ENCODE measurements at regions not wholly inside any gene's neighbourhood (a gene's known extent, or its start where the extent isn't known, plus 50 kb on each side); places are given as distances from the start of the nearest gene placed in this dataset.

DNA sequence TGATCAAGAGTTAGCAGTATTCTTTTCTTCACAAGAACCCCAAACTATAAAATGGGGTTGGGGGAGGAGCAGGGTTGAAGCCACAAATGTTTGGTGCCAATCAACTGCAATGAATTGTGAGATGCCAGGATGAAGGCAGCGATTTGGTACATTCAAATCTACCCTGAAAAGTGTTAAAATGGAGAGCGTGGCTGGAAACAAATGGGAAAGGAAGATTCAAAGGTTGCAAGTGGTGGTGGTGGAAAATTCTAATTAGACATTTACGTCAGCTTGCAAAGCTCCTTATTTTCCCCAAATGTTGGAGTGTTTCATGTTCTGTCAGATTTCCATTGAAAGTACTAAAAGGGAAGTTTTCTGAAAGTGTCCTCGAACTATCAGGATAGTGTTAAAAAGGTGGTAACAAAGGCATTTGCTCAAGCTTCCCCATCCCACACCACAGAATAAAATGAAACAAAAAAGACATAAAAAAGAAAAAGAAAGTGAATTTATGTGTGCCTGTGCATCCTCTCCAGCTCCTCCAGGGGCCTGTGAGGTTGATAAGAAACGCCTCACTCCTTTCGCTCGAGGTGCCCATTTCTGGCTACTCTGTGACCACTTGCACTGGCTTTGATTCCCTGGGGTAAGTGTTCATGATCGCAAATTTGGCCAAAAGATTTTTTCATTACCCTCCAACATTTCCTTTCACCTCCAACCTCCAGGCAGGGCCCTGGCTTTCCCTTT is 424.1 kb upstream of the POU3F3 start:
- TF ChIP-seq, protein P1, sequence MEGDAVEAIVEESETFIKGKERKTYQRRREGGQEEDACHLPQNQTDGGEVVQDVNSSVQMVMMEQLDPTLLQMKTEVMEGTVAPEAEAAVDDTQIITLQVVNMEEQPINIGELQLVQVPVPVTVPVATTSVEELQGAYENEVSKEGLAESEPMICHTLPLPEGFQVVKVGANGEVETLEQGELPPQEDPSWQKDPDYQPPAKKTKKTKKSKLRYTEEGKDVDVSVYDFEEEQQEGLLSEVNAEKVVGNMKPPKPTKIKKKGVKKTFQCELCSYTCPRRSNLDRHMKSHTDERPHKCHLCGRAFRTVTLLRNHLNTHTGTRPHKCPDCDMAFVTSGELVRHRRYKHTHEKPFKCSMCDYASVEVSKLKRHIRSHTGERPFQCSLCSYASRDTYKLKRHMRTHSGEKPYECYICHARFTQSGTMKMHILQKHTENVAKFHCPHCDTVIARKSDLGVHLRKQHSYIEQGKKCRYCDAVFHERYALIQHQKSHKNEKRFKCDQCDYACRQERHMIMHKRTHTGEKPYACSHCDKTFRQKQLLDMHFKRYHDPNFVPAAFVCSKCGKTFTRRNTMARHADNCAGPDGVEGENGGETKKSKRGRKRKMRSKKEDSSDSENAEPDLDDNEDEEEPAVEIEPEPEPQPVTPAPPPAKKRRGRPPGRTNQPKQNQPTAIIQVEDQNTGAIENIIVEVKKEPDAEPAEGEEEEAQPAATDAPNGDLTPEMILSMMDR (IDR thresholded peaks at IDR 0.05; ENCODE audit: low read depth, low read length, missing control alignments), result no peak
- no peak for DNase-seq
- Histone ChIP-seq H3K27ac (no peak overlapping the region), H3K36me3 (replicated peaks) (no peaks in the 10 kb centered on the region), H3K4me3 (ENCODE audit: low read depth, low read length) (no peak overlapping the region), H3K27me3 (replicated peaks) (no peaks in the 10 kb centered on the region)
- in situ Hi-C loops (cut with HindIII; ENCODE audit: low pct_ligation_motif_present, low sequenced_read_pairs), result no loop called here

DNA sequence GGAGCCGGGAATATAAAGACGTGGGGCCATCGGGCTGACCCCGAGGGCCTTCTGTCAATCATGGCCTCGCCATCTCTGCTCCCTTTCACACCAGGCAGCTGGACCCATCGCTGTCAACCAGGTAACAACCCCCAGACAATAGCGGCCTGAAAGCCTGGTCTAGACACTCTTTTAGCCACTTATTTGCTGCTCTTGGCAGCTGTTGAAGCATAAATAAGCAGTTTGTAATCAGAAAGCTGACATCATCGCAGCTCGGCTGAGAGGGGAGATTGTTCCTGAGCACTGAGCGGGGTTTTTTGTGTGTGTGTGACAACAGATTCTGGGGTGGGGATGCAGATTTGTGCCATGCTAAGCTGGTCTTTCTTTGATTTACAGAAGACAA is 423.6 kb upstream of the POU3F3 start:
- TF ChIP-seq, protein P1 (IDR thresholded peaks at IDR 0.05; ENCODE audit: low read depth, low read length, missing control alignments), result no peak
- no peak for DNase-seq
- no peaks in the 10 kb centered on the region for H3K27me3 ChIP-seq (replicated peaks)
- no peaks in the 10 kb centered on the region for H3K36me3 ChIP-seq (replicated peaks)
- in situ Hi-C loops (cut with HindIII; ENCODE audit: low pct_ligation_motif_present, low sequenced_read_pairs), result no loop called here
- no peak overlapping the region for H3K4me3 ChIP-seq (ENCODE audit: low read depth, low read length)
- H3K27ac ChIP-seq, result no peak overlapping the region

DNA sequence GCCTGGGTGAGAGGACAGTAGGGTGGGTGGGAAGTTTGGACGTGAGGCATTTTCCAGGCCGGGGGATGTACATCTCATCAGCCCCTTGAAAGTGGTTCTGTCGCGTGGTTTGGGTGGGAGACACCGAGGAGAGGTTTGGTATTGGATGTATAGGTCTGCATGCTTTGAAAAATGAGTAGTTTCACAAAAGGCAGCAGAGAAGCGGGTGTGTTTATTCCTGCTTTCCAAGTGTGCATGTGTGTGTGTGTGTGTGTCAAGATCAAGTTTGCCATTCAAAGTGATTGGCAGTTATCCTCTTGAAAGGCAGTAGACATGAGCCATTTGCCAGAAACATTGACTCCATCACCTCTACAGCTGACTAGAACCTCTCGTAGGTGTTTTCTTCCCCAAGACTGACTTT is 423.1 kb upstream of the POU3F3 start:
- TF ChIP-seq, protein P1 (IDR thresholded peaks at IDR 0.05; ENCODE audit: low read depth, low read length, missing control alignments), result no peak
- Histone ChIP-seq H3K36me3 (replicated peaks) (no peaks in the 10 kb centered on the region), H3K27me3 (replicated peaks) (no peaks in the 10 kb centered on the region), H3K27ac (no peak overlapping the region), H3K4me3 (ENCODE audit: low read depth, low read length) (no peak overlapping the region)
- DNase-seq, result no peak
- in situ Hi-C loops (cut with HindIII; ENCODE audit: low pct_ligation_motif_present, low sequenced_read_pairs), result no loop called here

DNA sequence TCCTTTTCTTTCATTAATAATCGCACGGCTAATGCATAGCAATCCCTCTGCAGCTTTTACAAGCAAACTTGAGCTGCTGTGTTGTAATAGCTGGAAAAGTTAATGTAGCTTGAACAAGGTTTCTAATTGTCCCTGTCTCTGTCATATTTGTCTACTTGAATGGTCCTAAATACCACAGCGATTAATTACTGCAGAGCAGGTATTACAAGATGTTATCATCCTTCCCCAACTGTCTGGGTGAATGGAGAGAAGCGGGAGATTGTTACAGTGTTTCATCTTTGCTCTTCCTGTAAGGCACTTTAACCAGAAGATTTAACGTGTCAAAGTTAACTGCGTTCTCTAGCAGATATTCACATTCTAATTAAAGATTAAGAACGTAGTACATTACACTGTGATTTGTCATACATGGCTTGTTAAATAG is 422.2 kb upstream of the POU3F3 start:
- in situ Hi-C loops (cut with HindIII; ENCODE audit: low pct_ligation_motif_present, low sequenced_read_pairs), result no loop called here
- no peaks in the 10 kb centered on the region for H3K36me3 ChIP-seq (replicated peaks)
- no peak overlapping the region for H3K27ac ChIP-seq
- H3K27me3 ChIP-seq (replicated peaks), result no peaks in the 10 kb centered on the region
- DNase-seq, result no peak
- TF ChIP-seq, protein P1 (IDR thresholded peaks at IDR 0.05; ENCODE audit: low read depth, low read length, missing control alignments), result no peak
- H3K4me3 ChIP-seq (ENCODE audit: low read depth, low read length), result no peak overlapping the region

DNA sequence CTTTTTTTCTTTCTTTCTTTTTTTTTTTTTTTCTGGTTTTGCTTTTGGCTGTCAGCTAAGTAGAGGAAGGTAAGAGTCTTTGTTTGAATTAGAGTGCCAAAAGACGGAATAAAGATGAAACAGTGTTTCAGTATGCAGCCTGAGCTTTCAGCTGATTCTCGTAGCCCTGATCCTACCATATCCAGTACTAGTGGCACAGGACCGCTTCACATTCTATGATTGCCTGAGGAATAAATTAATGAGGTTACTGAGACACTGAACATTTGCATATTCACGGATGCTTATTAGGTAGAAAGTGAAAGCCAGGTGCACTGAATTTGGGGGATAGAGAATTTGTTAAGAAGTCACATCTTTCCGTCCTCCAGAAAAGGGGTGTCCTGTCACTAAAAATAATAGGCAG is 421.5 kb upstream of the POU3F3 start:
- no peak overlapping the region for H3K27ac ChIP-seq
- in situ Hi-C loops (cut with HindIII; ENCODE audit: low pct_ligation_motif_present, low sequenced_read_pairs), result no loop called here
- H3K4me3 ChIP-seq (ENCODE audit: low read depth, low read length), result no peak overlapping the region
- H3K27me3 ChIP-seq (replicated peaks), result no peaks in the 10 kb centered on the region
- TF ChIP-seq, protein P1 (IDR thresholded peaks at IDR 0.05; ENCODE audit: low read depth, low read length, missing control alignments), result no peak
- no peak for DNase-seq
- no peaks in the 10 kb centered on the region for H3K36me3 ChIP-seq (replicated peaks)

DNA sequence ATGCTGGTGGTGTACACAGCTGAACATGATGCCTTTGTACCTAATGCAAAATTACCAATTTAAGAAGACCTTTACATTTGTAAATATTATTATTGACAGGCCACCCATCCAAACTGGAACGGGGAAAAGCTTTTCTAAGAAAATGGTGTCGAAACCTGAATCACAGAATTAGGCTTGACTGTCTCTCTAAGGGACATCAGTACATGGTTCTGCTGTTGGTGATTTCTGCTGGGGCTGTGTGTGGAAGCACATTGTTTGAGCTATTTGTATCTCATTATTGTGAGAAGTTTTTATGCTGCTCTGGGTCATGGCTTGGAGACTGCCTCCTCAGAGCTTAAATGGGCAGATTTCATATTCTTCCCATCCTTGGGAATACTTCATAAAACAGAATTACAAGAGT is 420.9 kb upstream of the POU3F3 start:
- Histone ChIP-seq H3K36me3 (replicated peaks) (no peaks in the 10 kb centered on the region), H3K27me3 (replicated peaks) (no peaks in the 10 kb centered on the region), H3K27ac (no peak overlapping the region), H3K4me3 (ENCODE audit: low read depth, low read length) (no peak overlapping the region)
- no peak for DNase-seq
- TF ChIP-seq, protein P1 (IDR thresholded peaks at IDR 0.05; ENCODE audit: low read depth, low read length, missing control alignments), result no peak
- in situ Hi-C loops (cut with HindIII; ENCODE audit: low pct_ligation_motif_present, low sequenced_read_pairs), result no loop called here
